Fibroblast of lung (primary cell): ENCODE measurements at regions not wholly inside any gene's neighbourhood (a gene's known extent, or its start where the extent isn't known, plus 50 kb on each side); places are given as distances from the start of the nearest gene placed in this dataset.

Experiments used
- CTCF ChIP-seq, 2 donors: IDR thresholded peaks in 1 of 2; conservative IDR thresholded peaks in 1 of 2; 1 replicate in 1 of 2; 2 replicates in 1 of 2; pipeline ENCODE4 v1.5.1; 2011 to 2012; ENCODE audit warnings: low read length in 2 of 2, control low read depth in 1 of 2, inconsistent platforms in 1 of 2, low read depth in 1 of 2, mild to moderate bottlenecking in 1 of 2
- EZH2 ChIP-seq: IDR thresholded peaks from 2 replicates; pipeline ENCODE4 v1.5.1; 2012; ENCODE audit warnings: low read length, control low read depth, mild to moderate bottlenecking; ENCODE audit errors: missing control alignments

DNA sequence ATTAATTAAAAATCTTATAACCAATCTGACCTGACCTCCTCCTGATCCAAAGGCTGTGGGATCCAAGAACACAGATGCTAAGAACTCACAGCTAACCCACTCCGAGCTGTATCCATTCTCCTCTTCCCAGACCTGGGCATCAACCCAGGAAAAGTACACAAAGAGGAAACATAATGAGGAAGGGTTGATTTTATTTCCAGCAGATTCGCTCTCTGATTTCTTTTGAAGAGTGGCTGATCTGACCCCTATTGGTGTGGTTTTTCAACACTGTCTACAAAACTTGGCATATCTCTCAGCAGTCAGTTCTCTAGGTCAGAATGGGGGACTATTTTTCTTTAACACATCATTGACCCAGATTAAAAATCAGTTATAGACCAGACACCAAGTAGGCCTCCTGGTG lies 201.9 kb upstream of the UBASH3B start:
- TF ChIP-seq CTCF (conservative IDR thresholded peaks at IDR 0.05 in 1 of 2, IDR thresholded peaks at IDR 0.05 in 1 of 2; ENCODE audit: low read depth in 1 of 2, low read length in 2 of 2) (no peak), EZH2 (no peak)
